NCI-H748 treated with DMSO at 0.1 percent for 48 hours (cell line): ENCODE measurements at regions not wholly inside any gene's neighbourhood (a gene's known extent, or its start where the extent isn't known, plus 50 kb on each side); places are given as distances from the start of the nearest gene placed in this dataset.
"Not testable (repeated sequence)": the region's sequence is repeated elsewhere in the genome, so short reads cannot be mapped to it uniquely, and the experiment has no call there.

Source experiments
- DNase-seq: peaks from one replicate; lab custom pipeline; 2025; lab: John Stamatoyannopoulos, UW

GRCh38 chr4:81723019-81723884 lies 251.5 kb upstream of the RASGEF1B start:
- DNase-seq, result no peak

DNA sequence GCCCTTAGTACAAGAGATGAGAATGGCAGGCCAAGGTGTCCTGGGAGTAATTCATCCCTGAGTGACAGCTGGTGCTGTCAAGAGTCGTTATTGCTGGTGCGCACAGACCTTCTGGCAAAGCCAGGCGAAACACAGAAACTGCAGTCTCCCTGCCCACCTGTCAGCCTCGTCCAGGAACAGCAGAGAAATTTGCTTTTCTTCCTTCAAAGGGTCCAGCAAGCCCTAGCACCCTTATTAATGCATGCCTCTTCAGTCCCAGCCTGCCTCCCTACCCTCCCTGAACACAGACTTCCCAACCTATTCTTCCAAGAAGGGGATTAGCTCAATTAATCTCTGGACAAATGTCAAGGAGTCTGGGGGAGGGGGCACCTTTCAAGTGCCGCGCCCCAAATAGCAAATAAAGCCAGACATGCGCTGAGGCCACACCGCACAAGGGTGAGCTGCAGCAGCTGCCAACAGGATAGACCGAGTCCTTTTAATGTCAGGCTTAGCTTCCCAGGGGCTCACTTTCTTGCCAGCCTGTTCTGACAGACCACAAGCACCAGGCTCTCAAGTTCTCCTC lies 250.7 kb upstream of the RASGEF1B start:
- DNase-seq, result peak; percentile 63

GRCh38 chr4:81715757-81716156 lies 244.1 kb upstream of the RASGEF1B start:
- DNase-seq, result no peak

DNA sequence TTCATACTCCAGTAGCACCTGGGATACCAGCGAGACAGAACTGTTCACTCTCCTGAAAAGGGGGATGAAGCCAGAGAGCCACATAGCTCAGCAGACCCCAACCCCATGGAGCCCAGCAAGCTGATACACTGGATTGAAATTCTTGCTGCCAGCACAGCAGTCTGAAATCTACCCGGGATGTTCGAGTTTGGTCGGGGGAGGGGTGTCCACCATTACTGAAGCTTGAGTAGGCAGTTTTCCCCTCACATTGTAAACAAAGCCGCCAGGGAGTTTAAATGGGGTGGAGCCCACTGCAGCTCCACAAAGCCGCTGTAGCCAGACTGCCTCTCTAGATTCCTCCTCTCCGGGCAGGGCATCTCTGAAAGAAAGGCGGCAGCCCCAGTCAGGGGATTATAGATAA lies 243.7 kb upstream of the RASGEF1B start:
- peak; percentile 34 for DNase-seq

DNA sequence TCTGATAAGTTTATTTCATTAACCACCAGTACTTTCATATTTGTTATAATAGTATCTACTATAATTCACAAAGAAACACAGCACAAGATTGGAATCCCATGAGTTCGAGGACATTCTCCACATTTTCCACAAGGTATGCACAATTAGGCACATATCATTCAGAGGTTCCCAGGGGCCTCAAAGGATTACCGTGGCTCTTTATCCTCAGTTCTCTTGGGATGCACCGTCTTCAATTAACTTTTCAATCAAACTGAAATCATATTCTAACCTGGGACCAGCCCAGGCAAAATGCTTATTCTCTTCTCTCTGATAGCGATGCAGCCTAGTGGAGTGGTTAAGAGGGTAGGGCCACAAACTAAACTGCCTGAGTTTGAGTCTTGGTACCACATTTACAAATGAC lies 242.6 kb upstream of the RASGEF1B start:
- no peak for DNase-seq

DNA sequence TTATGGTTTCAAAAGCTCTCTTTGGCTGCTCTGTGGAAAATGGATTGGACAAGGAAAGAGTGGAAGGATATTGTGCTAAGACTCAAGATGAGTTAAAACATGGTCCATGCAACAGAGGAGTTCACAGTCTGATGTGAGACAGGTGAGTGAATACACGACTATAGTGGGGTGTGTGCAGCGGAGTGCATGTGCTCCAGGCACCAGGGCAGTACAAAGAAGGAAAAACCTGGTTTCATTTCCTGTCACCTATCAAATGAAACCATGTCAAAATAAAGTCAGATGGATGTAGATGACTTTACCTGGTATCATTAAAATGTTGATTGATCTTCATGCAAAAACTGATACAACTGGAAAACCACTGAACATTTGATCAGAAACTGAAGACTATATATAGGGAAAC lies 241.0 kb upstream of the RASGEF1B start:
- no peak for DNase-seq

GRCh38 chr4:81704461-81704860 lies 232.8 kb upstream of the RASGEF1B start:
- no peak for DNase-seq

DNA sequence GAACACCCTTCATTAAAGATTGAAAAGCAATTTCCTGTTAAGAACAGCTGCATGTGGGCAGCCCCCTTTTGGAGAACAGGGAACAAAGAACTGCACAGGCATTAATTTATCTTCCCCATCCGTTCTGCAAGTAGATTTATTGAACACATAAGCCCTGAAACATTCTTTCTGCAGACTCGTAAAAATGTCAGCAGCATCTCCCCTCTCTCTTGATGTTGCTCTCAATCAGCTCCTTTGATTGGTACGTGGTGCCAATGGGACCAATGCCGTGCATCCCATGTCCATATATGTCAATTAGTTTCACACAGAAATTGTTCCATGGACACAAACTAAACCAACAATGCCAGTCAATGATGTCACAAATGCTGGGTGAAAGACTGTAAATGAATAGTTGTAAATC lies 228.5 kb upstream of the RASGEF1B start:
- DNase-seq, result no peak

DNA sequence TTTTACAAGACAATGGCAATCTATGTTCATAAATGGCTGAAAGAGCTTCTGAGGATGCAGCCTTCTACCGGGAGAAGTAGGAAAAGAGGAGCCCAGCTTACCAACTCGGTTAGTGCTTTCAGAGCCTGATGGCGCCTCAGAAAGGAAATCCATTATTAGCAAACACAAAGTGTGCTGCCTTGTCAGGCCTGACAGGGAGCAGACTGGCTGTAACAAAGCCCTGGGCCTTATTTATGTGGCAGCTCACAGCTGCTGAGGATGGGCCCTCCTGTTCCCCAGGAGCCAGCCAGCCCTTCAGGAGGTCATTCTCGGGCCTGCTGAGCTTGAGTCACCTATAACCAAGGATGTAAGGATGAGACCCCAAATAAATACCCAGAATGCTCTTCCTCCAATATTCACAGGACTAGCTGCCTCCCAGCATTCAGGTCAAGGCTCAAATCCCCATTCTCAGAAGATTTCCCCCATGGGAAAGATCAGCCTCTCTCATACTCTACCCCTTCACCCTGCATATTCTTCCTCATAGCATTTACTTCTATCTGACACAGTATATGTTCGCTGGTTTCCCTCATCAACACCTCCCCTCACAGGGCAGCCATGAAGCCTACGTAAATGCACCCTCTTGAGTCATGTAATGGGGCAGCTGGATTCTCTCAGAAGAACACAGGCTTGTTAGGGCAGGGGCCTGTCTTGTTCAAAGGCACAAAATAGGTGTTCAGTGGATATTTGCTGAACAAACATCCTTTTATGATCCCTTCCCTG lies 227.0 kb upstream of the RASGEF1B start:
- DNase-seq, result no peak

- DNase-seq, result no peak
Observed at GRCh38 chr4:81694176-81694913, 222.6 kb upstream of the RASGEF1B start.

GRCh38 chr4:81690871-81691270 lies 219.2 kb upstream of the RASGEF1B start:
- no peak for DNase-seq

- no peak for DNase-seq
Observed at GRCh38 chr4:81688085-81688484, 216.4 kb upstream of the RASGEF1B start.

DNA sequence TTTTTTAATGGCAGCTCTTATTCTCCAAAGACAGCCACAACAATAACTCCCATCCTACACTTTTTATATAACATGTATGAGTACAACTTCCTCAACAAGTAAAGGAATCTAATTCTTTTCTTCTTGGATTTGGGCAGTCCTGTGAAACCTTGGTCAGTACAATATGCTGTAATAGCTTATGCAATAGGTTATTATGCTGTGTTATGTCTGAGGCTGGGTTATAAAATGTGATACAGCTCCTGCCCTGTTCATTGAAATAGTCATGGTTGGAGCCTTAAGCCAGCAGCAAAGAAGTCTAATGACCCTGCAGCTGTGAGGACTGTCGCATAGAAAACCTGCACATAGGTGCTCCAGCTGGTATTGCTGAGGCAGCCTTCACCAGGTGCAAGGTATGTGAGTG lies 215.8 kb upstream of the RASGEF1B start:
- DNase-seq, result no peak

DNA sequence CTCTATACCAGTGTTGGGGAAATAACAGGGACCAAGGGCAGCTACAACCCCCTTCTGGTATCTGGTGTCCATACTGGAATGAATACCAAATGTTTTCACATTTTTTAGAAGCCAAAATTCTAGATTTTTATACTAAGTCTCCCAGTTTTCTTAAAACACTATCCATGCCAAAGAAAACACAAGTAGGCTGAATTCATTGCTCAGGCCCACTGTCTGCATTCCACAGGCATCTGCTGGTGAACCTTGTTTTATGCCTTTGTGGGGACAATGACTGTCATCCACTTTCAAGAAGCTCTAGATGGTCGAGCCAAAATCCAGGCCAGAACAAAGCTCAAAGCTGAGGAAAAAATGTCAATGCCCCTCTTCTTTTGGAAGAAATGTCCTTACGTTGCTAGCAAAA lies 213.4 kb upstream of the RASGEF1B start:
- DNase-seq, result no peak

- DNase-seq, result no peak
Observed at GRCh38 chr4:81684352-81684751, 212.6 kb upstream of the RASGEF1B start.

DNA sequence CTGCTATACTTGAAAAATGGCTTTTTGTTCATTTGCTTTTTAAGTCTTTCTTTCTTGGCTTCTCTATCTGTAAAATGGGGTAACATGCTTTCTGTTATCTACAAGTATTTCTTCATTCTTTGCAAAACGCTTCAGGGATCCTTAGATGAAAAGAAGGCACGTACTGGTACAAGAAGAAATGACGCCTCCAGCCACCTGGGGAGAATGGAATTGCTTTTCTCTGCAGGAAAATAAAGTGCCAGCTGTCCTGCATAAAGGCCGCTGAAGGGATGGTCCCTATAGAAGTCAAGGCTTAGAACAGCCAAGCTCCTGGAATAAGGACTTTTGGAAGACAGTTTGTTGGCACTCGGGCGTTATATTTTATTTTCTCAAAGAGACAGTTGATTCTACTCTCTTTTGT lies 210.8 kb upstream of the RASGEF1B start:
- peak; percentile 71 for DNase-seq

GRCh38 chr4:81679315-81679714 lies 207.6 kb upstream of the RASGEF1B start:
- DNase-seq, result no peak

DNA sequence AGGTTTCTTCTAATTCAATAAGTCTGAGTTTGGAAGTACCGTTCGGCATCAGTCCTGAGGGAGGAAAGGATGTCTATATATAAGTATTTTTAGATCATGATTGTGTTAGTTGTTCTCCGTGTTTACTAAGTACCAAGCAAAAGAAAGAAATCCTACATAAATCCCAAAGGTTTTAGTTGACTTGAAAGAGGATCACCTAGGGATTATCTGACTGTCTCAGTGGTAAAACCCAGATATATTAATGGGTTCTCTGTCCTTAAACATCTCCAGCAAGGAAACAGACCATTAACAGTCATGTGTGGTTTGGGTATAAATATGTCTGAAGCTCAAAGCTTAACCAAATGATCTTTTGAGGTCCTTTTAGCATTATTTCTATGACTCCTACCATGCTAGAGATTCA lies 207.1 kb upstream of the RASGEF1B start:
- no peak for DNase-seq

GRCh38 chr4:81676537-81676936 lies 204.8 kb upstream of the RASGEF1B start:
- no peak for DNase-seq

- DNase-seq, result no peak
Observed at GRCh38 chr4:81675791-81676393, 204.2 kb upstream of the RASGEF1B start.

DNA sequence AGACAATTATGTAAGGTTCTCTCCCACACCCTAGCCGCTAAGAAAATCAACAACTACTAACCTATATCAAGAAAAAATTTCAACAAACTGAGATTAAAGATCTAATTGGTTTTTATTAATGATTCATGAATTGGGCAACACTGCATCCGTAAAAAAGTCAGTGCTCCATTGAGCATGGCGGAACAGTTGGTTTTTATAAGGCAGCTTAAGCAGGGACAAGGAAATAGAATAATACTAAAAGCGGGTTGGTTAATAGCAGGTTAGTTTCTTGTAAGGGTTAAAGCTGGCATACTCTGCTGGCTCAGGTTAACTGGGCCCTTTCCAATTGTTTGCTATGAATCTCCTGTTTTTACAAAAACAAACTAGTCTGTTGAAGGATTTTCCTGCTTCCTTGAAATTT lies 202.3 kb upstream of the RASGEF1B start:
- no peak for DNase-seq

- DNase-seq, result not testable (repeated sequence)
Observed at GRCh38 chr4:81668328-81668727, 196.6 kb upstream of the RASGEF1B start.
